ENCODE measurements at regions not wholly inside any gene's neighbourhood (a gene's known extent, or its start where the extent isn't known, plus 50 kb on each side); places are given as distances from the start of the nearest gene placed in this dataset.

DNA sequence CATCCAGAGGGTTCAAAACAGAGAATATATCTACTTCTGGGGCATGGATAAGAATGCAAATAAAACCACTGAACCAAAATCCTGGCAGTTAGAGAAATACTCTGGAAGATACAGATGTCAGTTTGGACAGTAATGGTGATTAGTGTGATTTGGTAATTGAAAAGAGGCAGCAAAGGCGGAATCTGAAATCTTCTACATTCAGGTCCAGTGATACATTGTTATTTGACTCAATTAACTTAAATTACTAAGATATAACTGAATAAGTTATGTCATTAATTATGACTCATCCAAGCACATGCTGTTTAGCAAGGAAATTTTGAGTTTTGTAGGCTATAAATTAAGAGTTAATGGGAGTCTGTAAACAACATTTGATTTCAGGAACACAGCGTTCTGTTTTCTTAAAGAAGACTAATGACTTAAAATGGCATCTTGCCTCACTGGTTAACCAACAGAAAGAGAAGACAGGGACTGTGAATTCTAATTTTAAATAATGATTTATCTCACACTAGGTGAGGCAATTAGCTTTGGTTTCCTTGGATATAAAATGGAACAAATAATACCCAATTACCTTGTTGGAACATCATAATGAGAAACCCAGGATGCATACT lies 937.1 kb downstream of the PDHA2 start:
- TF ChIP-seq, protein P1, sequence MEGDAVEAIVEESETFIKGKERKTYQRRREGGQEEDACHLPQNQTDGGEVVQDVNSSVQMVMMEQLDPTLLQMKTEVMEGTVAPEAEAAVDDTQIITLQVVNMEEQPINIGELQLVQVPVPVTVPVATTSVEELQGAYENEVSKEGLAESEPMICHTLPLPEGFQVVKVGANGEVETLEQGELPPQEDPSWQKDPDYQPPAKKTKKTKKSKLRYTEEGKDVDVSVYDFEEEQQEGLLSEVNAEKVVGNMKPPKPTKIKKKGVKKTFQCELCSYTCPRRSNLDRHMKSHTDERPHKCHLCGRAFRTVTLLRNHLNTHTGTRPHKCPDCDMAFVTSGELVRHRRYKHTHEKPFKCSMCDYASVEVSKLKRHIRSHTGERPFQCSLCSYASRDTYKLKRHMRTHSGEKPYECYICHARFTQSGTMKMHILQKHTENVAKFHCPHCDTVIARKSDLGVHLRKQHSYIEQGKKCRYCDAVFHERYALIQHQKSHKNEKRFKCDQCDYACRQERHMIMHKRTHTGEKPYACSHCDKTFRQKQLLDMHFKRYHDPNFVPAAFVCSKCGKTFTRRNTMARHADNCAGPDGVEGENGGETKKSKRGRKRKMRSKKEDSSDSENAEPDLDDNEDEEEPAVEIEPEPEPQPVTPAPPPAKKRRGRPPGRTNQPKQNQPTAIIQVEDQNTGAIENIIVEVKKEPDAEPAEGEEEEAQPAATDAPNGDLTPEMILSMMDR (IDR thresholded peaks at IDR 0.05): no peak
- TF ChIP-seq POLR2A (IDR thresholded peaks at IDR 0.05): no peak
